ENCODE measurements at regions not wholly inside any gene's neighbourhood (a gene's known extent, or its start where the extent isn't known, plus 50 kb on each side); places are given as distances from the start of the nearest gene placed in this dataset.
"Not testable (repeated sequence)": the region's sequence is repeated elsewhere in the genome, so short reads cannot be mapped to it uniquely, and the experiment has no call there.

DNA sequence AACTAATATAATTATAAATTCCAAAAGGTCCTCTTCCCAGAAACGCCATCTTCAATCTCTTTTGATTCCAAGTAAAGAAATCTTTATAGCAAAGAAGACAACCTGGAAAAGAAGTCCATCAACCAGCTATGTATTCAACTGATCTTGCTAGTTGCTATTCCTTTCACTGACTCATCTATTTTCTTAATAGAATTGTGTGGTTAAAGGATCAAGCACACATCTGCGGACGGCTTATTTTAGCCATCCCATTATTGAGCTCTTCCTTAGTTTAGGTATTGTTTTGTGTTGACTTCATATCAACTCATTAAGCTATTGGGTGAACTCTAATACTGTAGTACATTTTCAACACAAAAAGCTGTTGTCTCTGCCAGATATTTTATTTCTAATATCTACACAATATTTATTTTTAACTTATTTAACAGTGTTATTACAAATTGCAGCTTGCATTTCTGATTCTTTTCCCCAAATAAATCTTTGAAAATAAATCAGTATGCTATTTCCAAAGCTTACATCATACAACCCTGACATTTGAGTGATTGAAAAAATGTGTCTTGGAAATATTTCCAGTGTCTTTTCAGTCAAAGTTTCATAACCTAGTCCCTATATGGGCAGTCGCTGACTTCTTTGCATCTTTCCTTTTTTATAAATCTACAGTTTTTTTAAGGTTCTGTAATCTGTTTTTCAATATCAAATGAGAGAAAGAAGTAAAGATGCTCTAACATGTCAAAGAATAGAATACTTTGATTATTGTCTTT is 158.8 kb upstream of the SPRY2 start:
- DNase-seq: no peak

DNA sequence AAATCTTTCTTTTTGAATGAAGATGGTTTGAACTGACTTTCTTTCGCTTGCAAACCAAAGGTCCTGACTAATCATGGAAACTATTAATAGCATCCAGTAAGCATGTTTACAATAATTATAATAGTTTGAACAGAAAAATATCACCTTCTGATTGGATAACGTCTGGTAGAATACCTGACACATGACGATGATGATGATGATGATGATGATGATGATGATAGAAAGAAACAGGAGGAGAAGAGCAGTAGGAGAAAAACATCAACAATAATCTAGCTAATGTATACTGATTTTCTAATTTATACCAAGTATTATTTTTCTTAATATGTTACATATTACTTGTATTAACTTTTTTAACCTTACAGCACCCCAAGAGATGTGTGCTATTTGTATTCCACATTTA is 157.5 kb upstream of the SPRY2 start:
- DNase-seq: no peak

DNA sequence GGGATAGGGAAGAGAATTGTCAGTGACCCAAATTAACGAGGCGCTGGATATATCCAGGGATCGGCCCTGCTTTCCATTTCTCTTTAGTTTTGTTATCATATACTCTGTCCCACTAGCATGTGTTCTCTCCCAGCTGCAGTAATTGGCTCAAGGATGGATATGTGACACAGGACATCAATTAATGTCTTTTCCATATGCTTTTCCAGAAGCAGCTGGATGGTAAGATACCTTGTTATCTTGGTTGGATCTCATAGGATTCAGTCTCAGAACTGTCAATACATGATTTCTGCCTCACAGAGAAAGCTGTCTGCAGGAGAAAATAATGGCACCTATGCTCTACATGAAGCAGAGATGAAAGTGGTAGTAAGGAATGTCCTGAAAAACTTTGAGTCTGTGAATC is 157.1 kb upstream of the SPRY2 start:
- no peak for DNase-seq

DNA sequence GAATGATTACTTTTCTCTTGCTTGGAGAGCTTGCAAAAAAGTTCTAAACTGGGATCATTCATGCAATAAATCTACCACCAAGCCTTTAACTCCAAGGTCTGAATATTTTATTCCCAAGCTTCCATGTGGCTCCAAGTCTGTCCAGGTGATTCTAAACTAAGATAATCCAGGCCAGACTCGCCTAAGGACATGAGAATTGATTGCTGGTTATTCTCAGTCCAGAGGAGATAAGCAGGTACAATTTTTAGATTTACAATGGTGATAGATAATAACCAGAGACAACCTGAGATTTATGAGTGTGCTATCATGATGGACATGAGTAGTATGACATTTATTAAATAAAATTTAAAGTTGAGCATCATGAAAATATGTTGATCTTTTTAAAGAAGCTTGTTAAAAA is 156.5 kb upstream of the SPRY2 start:
- DNase-seq: no peak

DNA sequence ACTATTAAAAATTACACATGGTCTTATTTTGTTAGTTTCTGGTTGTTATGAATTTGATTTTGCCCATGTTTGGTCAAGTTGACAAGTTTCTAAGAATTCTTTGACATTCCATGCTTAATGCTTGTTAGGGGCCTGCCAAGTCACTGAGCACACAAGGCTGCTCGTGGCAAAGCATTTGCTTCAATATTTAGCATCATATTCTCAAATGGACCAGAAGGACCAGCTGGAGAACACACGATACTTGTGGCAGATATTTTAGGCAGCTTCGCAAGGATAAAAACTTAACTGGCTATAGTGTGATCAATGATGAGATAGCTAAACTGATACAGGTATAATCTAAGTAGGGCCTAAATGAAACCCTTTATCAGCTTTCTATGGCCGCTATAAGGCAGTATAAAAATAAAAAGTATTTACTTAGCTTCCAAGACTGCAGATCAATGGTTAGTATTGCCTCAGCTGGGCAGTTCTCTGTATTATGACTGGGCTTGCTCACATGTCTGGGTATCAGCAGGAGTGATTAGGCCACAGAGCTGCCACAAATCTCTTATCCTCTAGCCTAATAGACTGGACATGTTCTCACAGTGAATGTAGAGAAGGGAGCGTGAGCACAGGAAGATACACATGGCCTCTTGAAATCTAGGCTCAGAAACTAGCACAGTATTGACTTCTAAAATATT is 155.9 kb upstream of the SPRY2 start:
- DNase-seq: no peak

DNA sequence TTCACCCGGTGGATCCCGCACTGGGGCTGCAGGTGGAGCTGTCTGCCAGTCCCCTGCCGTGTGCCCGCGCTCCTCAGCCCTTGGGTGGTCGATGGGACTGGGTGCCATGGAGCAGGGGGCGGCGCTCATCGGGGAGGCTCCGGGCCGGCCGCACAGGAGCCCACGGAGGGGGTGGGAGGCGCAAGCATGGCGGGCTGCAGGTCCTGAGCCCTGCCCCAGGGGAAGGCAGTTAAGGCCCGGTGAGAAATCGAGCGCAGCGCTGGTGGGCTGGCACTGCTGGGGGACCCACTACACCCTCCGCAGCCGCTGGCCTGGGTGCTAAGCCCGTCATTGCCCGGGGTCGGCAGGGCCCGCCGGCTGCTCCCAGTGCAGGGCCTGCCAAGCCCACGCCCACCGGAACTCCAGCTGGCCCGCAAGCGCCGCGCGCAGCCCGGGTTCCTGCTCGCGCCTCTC is 149.6 kb upstream of the SPRY2 start:
- DNase-seq: not testable (repeated sequence)

DNA sequence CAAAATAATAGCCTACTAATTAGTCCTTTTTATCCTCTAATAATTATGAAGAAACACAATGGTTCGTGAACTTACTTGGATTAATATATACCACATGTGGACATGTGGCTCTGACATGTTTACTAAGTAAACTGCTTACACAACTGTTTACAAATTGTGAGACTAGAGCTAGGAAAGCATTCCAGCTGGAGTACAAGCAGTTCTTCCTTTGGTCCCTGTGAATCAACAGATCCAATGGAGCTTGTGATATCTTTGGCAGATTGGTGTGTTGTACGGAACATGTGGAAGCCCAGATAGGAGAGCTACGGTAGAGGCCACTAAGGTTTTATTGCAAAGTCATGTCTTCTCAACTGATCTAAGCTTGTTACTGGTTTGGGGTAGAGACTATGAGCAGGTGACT is 145.5 kb upstream of the SPRY2 start:
- DNase-seq: no peak

DNA sequence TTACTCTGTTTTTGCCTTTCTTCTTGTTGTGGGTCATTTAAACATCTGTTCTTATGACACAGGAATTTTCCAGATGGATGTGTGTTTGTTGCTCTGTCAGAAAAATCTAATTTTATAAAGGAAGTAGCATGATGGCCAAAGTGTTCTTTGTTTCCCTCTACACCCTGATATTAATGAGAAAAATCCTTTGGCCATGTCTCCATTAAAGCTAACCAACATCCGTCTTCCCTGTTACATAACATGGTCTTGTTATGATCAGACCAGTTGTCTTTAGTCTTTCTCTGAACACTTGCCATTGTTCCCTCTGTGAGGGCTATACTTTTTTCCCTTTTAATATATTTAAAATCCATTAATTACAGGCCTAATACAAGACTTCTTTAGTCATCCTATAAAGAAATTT is 142.2 kb upstream of the SPRY2 start:
- no peak for DNase-seq

DNA sequence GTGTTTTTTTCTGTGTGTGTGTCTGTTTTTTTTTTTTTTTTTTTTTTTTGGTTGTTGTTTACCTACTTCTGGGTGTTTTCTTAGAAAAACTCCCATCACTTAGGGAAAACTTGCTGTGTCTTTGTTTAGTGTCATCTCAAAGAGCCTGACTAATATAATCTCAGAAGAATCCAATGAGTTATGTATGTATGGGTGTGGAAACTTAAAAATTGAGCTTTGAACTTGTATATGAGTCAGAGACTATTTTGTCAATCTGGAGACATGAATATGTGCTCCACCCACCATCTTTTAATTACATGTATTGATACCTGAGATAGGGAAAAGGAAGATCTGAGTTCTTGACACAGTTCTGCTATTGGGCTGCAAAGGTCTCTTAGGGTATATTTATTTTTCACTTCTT is 140.7 kb upstream of the SPRY2 start:
- no peak for DNase-seq

DNA sequence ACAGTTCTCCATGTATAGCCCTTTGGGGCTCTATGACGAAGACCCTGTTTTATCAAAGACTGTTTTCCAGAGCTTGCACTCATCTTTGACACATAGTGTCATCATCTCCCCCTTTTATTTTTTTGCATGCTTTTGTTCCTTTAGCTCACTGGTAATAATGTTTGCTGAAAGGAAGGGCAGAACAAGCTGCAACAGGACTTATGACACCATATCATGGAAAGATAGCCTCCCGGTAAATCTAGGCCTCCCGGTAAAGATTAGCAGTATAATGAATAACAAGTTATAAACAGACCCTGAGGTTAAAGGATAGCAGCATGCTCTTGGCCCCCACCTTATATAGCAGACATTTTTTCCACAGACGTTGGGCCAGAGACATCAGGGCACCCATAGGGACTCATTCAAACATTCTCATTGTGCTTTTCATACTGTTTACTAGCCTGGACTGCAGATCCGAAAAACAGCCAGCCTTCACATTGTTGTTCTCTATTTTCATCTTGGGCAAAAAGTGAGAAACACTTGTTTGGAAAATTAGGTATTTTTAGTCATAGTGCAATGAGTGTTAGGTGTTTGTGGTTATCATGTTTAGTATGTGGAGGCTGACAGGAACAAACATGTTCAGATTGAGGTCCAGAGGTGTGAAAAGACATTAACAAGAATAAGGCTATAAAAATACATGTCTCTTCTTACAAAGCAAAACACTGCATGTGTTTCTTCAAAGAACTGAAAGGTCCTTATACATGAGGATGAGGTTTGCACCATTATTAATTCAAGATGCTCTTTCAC is 136.9 kb upstream of the SPRY2 start:
- no peak for DNase-seq

DNA sequence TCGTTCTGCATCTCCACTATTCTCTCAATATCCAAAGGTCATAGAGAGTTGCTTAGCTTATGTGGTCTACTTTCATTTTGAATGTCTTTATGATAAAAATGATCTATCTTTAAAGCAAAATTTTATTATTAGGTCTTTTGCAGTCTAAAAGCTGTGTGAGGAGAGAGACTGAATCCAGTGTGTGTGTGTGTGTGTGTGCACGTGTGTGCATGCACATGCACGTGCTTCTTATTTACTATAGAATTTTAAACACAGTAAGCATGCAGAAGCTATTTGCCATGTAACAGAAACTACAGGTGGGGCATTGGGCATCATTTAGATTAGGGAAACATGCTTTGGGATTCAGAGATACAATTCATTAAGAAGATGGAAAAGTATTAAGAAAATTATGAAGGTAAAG is 136.0 kb upstream of the SPRY2 start:
- DNase-seq: no peak

DNA sequence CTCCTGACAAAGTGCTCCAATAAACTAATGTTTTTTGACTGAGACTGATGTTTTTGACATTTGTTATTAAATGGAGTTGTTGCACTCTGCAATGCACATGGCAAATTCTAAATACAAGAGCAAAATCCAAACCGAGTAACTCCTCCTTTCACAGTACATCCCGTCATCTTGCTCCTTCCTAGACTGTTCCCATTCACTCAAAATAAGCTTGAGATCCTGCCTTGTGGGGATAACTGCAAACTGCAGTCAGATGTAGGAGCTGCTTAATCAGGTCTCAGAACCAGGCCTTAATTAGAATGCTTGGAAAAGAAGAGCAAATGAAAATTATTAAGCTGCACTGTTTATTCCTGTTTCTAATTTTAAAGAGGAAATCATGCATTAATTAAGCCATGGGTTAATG is 134.8 kb upstream of the SPRY2 start:
- no peak for DNase-seq

DNA sequence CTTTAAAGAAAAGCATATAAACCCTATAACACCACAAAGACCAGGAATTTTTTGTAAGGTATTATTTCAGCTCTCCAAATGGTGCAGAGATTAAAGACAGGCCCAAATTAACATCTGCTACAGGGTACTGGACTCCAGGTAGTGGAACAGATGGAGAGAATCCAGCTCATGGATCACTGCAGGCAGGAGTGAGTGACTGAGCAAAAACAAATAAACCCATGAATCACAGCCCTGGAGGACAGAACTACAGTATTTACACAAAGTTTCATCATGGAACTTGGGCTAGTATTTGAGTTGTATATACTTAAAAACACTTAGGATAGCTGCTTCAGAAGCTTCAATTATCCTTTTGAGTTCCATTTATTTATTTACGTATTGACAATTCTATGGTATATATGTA is 132.8 kb upstream of the SPRY2 start:
- DNase-seq: peak; percentile 62

DNA sequence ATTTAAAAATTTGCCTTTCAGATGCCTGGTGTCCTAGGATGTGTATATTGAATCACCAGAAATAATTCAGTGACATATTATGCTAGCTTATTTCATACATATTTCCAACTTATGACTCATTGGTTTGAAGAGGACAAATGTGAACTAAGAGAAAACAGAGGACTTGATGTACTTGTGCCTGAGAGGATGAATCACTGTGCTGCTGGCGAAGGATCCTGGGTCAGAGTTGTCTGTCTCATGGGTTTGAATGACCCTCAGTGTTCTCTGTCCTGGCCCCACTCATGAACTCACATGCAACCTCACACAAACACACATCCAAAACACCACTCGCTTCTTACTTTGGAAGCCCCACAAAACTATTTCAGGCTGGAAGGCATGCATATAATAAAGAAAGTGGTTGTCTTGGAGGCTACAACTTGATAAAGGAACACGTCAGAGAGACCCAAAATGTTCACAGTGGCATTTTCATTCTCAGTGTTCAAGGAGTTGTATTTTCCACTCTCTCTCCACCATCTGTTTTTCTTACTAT is 129.0 kb upstream of the SPRY2 start:
- no peak for DNase-seq

DNA sequence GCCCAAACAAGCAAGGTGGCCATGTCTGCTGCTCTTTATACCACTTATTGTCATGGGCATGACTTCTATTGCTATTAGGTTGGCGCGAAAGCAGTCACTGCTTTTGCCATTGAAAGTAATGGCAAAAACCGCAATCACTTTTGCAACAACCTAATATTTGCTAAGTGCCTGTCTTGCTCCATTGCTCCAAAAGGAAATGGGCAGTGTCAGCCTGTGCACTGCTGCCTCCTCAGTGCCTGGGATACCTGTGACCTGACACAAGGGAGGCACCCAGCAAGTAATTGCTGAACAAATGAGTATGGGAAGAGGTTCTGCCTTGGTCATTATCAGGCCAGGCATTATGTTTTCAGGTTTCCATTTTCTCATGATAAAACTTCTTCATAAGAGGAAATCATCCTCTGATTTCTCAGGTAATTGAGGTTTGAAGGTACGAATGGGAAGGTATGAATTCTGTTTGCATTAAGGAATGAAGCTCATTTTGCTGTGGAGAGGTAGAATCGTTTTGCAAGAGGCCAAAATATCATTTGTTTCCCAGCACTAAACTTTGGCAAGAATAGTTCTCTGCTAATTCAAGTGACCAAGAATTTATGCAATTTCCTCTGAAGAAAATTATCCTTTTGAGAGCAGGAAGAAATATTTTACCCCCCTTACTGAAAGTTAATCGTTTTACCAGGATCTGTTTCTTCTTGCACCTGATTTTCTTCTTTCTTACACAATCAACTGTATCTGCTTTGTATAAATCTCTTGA is 128.4 kb upstream of the SPRY2 start:
- DNase-seq: no peak

DNA sequence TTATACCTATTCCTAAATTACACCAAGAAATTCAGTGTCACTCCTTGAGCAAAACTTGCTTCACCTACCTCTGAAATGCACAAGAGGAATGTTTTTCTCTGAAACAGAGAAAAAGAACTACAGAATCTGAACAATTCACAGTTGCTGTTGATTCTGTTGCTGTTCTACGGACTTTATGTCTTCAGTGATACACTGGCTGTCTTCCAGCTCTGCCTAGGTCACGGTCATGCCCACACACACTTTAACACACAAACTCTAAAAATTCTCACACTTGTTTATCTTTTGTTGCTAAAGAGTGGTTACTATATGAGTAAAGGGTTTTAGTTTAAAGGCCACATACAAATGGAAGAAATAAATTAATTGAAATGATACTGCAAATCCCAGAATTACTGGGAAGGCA is 124.4 kb upstream of the SPRY2 start:
- no peak for DNase-seq

DNA sequence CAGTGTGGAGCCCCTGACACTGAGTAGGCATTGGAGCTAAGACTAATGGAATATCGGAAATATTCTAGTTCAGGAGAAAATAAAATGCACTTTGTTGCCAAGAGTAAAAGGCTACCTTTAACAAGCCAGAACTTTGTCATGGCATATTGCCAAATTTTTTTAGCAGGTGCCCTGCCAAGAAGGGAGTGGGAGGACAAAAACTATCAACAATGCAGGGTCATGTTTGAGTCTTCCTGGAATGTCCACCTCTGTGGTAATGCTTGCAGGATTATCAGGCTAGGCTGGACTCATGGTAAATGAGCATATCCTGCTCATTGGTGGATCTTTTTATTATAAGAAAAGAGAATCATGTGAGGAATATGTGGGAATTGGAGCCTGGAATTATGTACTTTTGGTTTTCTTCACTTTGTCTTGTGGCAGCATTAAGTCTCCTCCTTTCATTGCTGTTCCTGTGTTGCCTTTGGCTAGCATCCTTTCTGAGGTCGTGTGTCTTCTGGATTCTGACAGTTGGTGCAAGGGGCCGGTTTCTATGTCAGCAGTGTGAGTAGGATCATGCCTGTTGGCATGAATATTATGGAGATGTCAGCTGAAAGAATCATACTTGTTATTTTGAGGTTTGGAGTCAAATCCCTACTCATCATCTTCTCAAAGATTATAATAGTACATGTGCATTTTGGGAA is 122.9 kb upstream of the SPRY2 start:
- no peak for DNase-seq

DNA sequence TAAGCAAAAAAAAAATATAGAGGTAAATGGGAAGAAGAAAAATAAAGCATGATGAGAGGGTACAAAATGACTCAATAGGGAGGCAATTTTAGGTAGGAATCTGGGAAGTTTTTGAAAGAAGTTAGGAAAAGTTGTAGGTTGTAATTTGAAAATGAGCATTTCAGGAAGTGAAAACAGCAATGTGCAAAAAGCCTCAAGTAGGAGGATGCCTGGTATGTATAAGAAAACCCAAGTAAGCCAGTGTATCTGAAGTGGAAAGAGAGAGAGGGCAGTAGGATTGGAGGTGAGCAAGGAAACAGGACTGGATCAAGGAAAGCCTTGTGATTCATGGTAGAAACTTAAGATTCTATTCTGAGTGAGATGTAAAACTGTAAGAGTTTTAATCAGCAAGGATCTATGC is 121.6 kb upstream of the SPRY2 start:
- no peak for DNase-seq

DNA sequence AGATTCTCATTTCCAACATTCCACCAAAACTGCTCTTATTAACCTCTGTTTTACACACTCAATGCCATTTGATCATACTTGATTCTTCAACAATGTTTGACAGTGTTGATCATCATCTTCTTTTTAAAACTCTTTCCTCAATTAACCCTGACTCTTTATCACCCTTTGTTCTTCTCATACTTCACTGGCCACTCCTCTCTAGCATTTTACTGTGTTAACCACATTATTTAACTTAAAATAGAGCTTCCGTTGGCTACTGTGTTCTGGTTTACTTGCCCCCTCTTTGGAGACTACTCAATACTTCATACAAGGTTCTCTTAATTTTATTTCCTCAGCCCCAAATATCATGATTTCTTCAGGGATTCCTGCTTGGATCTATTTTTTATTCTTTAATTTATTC is 121.1 kb upstream of the SPRY2 start:
- no peak for DNase-seq

DNA sequence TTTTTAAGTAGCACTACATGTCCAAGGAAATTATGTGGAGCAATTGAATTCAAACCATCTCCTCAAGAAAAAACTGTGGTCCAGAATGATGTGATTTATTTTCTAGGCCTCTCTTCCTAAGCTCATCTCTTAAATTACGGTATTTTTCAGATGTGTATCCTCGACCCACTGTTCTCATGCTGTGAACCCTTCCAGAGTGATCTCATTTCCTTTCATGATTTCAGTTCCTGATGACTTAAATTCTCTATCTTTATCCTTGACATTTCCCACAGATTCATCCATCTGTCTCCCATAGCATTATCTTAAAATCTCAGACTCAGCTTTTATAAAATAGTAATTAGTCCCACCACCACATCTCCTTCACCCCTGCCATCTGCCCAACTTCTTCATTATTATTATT is 117.6 kb upstream of the SPRY2 start:
- DNase-seq: no peak

DNA sequence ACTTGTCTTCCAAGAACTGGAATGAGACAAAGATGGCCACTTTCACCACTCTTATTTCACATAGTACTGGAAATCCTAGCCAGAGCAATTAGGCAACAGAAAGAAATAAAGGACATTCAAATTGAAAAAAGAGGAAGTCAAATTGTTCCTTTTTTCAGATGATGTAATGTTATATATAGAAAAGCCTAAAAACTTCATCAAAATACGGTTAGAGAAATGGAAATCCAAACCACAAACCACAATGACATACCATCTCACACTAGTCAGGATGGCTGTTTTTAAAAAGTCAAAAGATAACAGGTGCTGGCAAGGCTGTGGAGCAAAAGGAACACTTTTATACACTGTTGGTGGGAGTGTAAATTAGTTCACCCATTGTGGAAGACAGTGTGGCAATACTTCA is 113.3 kb upstream of the SPRY2 start:
- DNase-seq: no peak

DNA sequence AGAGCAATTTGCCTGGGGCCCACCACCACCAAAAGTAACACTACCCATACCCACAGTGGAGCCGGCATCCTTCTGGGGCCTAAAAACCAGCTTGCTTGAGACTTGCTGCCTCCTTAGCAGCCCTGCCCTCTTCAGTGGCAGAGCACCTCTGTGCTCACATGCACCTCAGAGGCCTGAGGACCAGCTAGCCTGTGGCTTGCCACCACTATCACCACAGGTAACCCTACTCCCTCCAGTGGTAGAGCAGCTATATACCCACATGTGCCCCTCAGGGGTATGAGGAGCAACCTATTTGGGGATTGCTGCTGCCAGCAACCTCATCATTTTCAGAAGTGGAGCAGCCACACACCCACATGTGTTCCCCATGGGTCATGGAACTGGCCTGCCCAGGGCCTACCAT is 111.4 kb upstream of the SPRY2 start:
- no peak for DNase-seq
